ENCODE measurements at regions not wholly inside any gene's neighbourhood (a gene's known extent, or its start where the extent isn't known, plus 50 kb on each side); places are given as distances from the start of the nearest gene placed in this dataset.

DNA sequence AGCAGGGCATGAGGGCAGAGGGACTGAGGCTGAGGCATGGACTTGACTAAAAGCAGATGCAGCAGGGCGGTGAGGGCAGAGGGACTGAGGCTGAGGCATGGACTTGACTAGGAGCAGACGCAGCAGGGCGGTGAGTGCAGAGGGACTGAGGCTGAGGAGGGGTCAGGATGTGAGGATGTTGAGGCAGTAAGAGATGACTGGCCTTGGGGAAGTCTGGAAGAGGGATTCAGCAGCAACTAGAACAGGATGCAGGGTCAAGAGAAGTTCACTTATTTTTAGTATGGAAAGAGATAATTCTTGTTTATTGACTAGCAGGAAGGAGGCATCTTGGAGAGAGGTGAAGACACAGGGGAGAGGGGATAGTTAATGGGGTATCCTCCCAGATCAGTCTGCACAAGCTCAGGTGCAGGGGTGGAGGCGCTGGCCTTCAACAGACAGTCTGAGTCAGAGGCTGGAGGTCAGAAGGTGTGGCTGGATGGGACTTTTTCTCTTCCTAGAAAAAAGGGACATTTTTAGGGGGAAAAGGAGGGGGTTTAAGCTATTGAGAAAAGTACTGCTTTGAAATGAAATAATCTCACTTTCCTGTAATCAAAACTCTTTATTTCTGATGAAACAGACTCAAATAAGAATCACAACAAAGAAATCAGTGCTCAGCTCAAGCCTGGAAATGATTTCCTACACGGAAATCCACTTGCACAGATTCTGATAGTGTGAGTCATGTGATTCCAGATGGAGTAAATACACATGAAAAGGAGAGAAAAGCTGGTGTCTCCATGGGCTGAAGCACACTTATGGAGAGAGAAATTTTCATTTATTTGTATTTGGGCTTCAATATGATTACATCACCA, 130.9 kb downstream of the PALM2AKAP2 start:
- in situ Hi-C loops (cut with HindIII; ENCODE audit: low sequenced_read_pairs): no loop called here

GRCh38 chr9:109912082-109912582, 132.1 kb downstream of the PALM2AKAP2 start:
- in situ Hi-C loops (cut with HindIII; ENCODE audit: low sequenced_read_pairs): no loop called here

GRCh38 chr9:109912726-109913460, 132.9 kb downstream of the PALM2AKAP2 start:
- in situ Hi-C loops (cut with HindIII; ENCODE audit: low sequenced_read_pairs): no loop called here

DNA sequence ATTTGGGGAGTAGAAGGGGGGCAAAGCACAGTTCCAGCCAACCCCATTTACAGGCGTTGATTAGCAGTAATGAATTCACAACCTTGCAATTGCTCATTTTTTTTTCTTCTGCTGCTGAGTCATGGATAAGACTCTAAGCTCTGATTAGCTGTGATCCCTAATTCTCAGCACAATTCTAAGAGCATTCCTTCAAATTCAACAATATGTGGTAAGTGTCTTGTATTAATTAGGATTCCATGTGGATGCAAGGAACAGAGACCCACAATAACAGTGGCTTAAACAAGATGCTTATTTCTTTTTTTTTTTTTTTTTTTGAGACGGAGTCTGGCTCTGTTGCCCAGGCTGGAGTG, 133.4 kb downstream of the PALM2AKAP2 start:
- in situ Hi-C loops (cut with HindIII; ENCODE audit: low sequenced_read_pairs): no loop called here

DNA sequence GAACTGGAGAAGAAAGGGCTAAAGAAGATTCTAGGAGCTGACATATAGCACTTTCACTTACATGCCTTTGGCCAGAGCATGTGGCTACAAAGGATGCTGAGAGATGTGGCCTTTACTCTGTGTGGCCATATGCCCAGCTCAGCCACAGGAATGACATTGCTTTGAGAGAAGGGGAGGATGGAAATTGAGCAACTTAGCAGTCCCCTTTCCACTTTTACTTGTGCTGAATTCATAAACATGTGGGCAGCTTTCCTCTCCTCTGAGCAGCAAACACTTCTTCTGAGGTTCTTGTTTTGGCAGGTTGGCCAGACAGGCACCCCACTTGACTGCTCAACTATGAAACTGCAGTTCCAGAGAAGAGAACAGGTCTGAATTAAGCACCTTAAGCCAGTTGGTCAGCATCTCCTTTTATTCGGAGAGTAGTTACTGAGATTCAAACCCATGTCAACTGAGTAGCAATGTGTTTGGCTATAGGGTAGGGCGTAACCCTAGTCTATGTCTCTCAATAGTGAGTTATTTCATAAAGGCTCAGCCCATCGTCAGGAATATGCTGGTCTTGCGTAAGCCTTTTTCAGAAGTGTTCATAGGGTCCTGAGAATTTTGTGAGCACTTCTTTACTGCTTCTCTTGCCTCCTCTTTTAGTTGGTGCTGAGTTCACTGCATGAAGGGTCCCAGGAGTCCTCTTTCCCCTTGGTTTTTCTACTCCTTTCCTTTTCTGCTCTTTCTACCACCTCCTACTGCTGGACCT, 134.5 kb downstream of the PALM2AKAP2 start:
- in situ Hi-C loops (cut with HindIII; ENCODE audit: low sequenced_read_pairs): no loop called here

DNA sequence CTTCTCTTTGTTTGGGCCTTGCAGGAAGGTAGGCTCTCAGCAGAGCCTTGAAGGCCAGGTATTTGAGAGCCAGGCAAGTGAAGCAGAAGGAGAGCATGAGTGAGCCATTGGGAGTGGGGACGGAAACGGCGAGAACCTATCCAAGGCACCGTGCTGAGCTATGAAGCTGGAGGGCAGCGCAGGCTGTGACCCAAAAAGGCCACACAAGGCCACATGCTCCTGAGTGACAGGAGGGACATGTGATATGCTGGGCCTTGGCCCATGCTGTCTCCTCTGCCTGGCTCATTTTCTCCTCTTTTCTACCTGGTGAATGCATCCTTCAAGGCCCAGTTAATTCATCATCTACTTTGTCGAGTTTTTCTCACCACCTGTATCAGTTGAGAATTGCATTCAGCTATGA, 136.3 kb downstream of the PALM2AKAP2 start:
- in situ Hi-C loops (cut with HindIII; ENCODE audit: low sequenced_read_pairs): no loop called here

- in situ Hi-C loops (cut with HindIII; ENCODE audit: low sequenced_read_pairs): no loop called here
Observed at GRCh38 chr9:109918339-109919163, 138.6 kb downstream of the PALM2AKAP2 start.

- in situ Hi-C loops (cut with HindIII; ENCODE audit: low sequenced_read_pairs): no loop called here
Observed at GRCh38 chr9:109919736-109920408, 139.9 kb downstream of the PALM2AKAP2 start.

GRCh38 chr9:109922617-109923470, 142.8 kb downstream of the PALM2AKAP2 start:
- in situ Hi-C loops (cut with HindIII; ENCODE audit: low sequenced_read_pairs): no loop called here

- in situ Hi-C loops (cut with HindIII; ENCODE audit: low sequenced_read_pairs): no loop called here
Observed at GRCh38 chr9:109923471-109923760, 143.4 kb downstream of the PALM2AKAP2 start.

DNA sequence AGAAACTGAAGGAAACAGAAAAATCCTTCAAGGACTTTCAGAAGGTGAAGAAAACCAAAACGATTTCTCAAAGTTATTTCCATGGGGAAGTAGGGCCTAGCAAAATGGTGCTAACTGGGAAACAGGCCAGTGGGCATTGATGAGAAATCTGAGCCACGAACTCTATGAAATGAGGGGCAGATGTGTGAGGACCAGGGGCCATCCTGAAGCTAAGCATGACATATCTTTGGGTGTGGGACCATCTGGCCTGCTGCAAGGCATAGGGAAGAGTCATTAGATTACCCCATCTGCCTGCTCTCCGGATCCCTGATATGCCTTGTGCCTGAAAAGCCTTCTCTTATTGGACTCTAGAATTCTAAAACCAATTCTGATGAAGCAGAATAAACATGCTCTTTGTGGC, 143.8 kb downstream of the PALM2AKAP2 start:
- in situ Hi-C loops (cut with HindIII; ENCODE audit: low sequenced_read_pairs): no loop called here

DNA sequence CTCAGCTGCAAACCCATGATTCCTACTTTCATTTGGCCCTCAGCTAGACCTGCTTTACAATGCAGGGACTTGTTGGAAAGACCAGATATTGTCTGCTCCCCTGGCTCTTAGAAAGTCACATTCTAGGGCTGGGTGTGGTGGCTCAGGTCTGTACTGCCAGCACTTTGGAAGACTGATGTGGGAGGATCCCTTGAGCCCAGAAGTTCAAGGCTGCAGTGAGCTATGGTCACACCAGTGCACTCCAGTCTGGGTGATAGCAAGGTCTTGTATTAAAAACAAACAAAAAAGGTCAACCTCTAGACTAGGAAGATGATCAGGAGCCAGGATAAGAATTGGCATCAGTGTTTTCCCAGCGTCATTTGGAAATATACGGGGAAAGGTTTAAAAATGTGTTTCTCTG, 145.8 kb downstream of the PALM2AKAP2 start:
- in situ Hi-C loops (cut with HindIII; ENCODE audit: low sequenced_read_pairs): no loop called here

DNA sequence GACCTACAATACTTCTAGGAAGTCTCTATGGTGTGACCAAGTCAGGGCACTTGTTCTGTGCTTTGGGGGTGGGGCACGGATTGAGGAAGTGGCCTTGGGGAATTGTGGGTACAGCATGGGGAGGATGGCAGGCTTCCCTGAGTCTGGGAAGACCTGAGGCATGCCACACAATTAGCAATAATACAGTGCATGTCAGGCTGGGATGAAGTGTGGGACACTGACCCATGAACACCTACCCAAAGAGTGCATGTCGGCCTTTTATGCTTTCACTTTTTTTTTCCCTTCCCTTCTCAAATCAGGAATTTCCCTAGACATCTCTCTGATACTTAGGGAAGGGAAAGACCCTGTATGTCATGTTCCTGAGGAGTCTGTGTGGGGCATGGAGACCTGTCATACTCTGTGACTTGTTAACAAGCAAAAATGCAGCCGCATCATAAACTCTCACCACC, 146.4 kb downstream of the PALM2AKAP2 start:
- in situ Hi-C loops (cut with HindIII; ENCODE audit: low sequenced_read_pairs): no loop called here

GRCh38 chr9:109931623-109932022, 151.6 kb downstream of the PALM2AKAP2 start:
- in situ Hi-C loops (cut with HindIII; ENCODE audit: low sequenced_read_pairs): no loop called here

DNA sequence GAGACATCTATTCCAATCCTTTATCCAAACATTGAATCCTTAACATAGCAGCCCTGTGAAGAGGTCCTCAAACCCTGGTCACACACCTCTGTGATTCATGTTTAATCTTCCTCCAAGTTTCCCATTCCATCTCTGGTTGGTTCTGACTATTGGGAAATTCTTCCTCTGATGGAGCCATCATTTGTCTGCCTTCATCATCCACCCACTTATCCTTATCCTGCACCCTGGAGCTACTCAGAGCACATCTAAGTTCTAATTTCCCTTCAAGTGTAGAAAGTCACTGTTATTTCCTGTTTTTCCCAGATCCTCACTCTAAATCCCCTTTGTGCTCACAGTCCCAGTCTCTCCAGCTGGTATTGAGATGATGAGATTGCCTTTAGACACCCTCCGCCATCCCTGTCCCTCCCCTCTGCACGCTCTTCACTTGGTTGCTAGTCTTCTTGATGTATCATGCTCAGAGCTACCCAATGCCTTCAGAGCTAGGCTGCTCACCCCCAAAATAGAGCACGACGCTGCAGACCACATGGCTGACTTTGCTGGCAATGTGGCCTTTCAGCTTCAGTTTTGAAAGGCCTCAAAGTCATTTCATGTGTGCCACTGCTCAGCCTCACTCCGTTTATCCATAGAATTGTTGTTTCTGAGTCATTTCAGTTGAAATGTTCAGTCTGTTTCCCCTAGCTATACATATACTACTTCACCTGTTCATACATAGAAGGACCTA, 154.3 kb downstream of the PALM2AKAP2 start:
- in situ Hi-C loops (cut with HindIII; ENCODE audit: low sequenced_read_pairs): no loop called here

GRCh38 chr9:109934857-109935215, 154.8 kb downstream of the PALM2AKAP2 start:
- in situ Hi-C loops (cut with HindIII; ENCODE audit: low sequenced_read_pairs): no loop called here

DNA sequence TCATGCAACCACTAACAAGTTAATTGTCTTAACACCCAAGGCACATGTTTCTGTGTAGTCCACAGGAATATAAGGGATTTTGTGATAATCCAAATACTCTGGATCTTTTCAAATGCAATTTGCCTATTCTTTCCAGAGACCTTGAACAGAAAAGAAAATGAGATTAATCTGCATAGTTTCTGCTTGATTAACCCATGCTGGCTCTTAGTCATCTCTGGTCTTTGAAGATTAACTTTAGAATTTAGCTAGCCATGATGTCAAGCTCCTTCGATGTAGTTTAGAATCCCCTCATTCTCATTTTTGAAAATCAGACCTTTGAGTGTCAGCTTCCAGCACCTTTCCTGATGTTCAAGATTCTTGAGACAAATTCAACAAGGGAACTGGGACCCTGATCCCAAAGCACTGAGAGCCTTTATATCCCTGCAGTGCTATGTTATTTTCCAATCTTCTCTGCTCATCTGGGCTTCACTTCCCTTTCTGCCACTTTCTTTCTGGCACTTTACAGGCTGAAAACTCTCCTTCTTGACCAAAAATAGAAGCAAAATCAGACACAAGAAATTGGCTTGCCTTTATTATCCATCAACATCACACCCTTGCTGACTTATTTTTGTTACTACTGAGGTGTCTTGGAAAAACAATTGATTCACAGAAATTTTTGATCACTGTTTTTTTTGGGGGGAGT, 155.5 kb downstream of the PALM2AKAP2 start:
- in situ Hi-C loops (cut with HindIII; ENCODE audit: low sequenced_read_pairs): no loop called here

GRCh38 chr9:109937861-109938453, 158.0 kb downstream of the PALM2AKAP2 start:
- in situ Hi-C loops (cut with HindIII; ENCODE audit: low sequenced_read_pairs): no loop called here

Data from DLD1 (cell line).